Mesendoderm (in vitro differentiated cells): ENCODE measurements at regions not wholly inside any gene's neighbourhood (a gene's known extent, or its start where the extent isn't known, plus 50 kb on each side); places are given as distances from the start of the nearest gene placed in this dataset.

Experiments
- DNase-seq: peaks from one replicate; pipeline ENCODE4 v3.0.0; 2013
- H2AK5ac ChIP-seq: 2 replicates; pipeline ENCODE4 v1.6.1; 2013; ENCODE audit warnings: low read length, inconsistent platforms
- H2BK120ac ChIP-seq: 2 replicates; pipeline ENCODE4 v1.6.1; 2013; ENCODE audit warnings: low read depth, mild to moderate bottlenecking, low read length, moderate library complexity, mixed read lengths
- H2BK15ac ChIP-seq: replicated peaks from 2 replicates; pipeline ENCODE4 v1.6.1; 2013; ENCODE audit warnings: low read depth, mild to moderate bottlenecking, moderate library complexity
- H2BK5ac ChIP-seq: 2 replicates; pipeline ENCODE4 v1.6.1; 2013; ENCODE audit warnings: low read length, inconsistent platforms
- H3K18ac ChIP-seq: 2 replicates; pipeline ENCODE4 v1.6.1; 2013; ENCODE audit warnings: mild to moderate bottlenecking, low read length, mixed read lengths
- H3K23ac ChIP-seq: one replicate; pipeline ENCODE4 v1.6.1; 2013; ENCODE audit warnings: low read length
- H3K27ac ChIP-seq: 2 replicates; pipeline ENCODE4 v1.5.1; 2013; ENCODE audit warnings: low read depth, mild to moderate bottlenecking, inconsistent platforms, low read length, moderate library complexity
- H3K27me3 ChIP-seq: 2 replicates; pipeline ENCODE4 v1.6.1; 2013; ENCODE audit warnings: low read length, control low read depth, mild to moderate bottlenecking, inconsistent platforms; ENCODE audit not compliant: insufficient read depth, poor library complexity
- H3K36me3 ChIP-seq: 2 replicates; pipeline ENCODE4 v1.6.1; 2013; ENCODE audit warnings: low read length, inconsistent platforms; ENCODE audit not compliant: control insufficient read depth, insufficient read depth
- H3K4ac ChIP-seq: one replicate; pipeline ENCODE4 v1.6.1; 2013; ENCODE audit warnings: low read depth, mild to moderate bottlenecking, low read length, moderate library complexity
- H3K4me1 ChIP-seq: 2 replicates; pipeline ENCODE4 v1.6.1; 2013; ENCODE audit warnings: low read depth, low read length, inconsistent platforms; ENCODE audit not compliant: control insufficient read depth
- H3K4me2 ChIP-seq: 2 replicates; pipeline ENCODE4 v1.6.1; 2013; ENCODE audit warnings: low read length
- H3K4me3 ChIP-seq: 2 replicates; pipeline ENCODE4 v1.5.1; 2013; ENCODE audit warnings: mild to moderate bottlenecking, low read length
- H3K56ac ChIP-seq: one replicate; pipeline ENCODE4 v1.6.1; 2013; ENCODE audit warnings: low read length
- H3K79me1 ChIP-seq: 2 replicates; pipeline ENCODE4 v1.6.1; 2013; ENCODE audit warnings: low read length, inconsistent platforms
- H3K79me2 ChIP-seq: 2 replicates; pipeline ENCODE4 v1.6.1; 2013; ENCODE audit warnings: mild to moderate bottlenecking, low read length; ENCODE audit not compliant: control insufficient read depth, insufficient read depth
- H3K9ac ChIP-seq: 2 replicates; pipeline ENCODE4 v1.6.1; 2013; ENCODE audit warnings: low read length, inconsistent platforms
- H4K5ac ChIP-seq: one replicate; pipeline ENCODE4 v1.6.1; 2013; ENCODE audit warnings: low read length
- H4K8ac ChIP-seq: one replicate; pipeline ENCODE4 v1.6.1; 2013; ENCODE audit warnings: low read depth, mild to moderate bottlenecking, control low read depth, low read length, moderate library complexity
- WGBS: extraction: QIAGEN DNeasy Blood & Tissue Kit; methylation state at CpG from one replicate; pipeline ENCODE4 v1.1.7; 2013; ENCODE audit warnings: low lambda C conversion rate, missing lambda C conversion rate; ENCODE audit not compliant: insufficient coverage; ENCODE audit errors: extremely low coverage; 5-methylcytosine and 5-hydroxymethylcytosine counted together

GRCh38 chr4:132918096-132918495, 231.0 kb upstream of the PCDH10 start:
- no peak overlapping the region for H3K4me2 ChIP-seq
- H3K23ac ChIP-seq = no peak overlapping the region
- no peak overlapping the region for H3K9ac ChIP-seq
- H3K4ac ChIP-seq = no peak overlapping the region
- no peaks in the 10 kb centered on the region for H3K27me3 ChIP-seq
- H3K4me3 ChIP-seq = no peak overlapping the region
- no peak overlapping the region for H4K8ac ChIP-seq
- no peak overlapping the region for H4K5ac ChIP-seq
- H3K18ac ChIP-seq = no peak overlapping the region
- no peaks in the 10 kb centered on the region for H3K79me1 ChIP-seq
- no peaks in the 10 kb centered on the region for H3K4me1 ChIP-seq
- DNase-seq = no peak
- no peak overlapping the region for H2BK120ac ChIP-seq
- H2BK15ac ChIP-seq = no peak overlapping the region
- no peak overlapping the region for H3K27ac ChIP-seq
- no peak overlapping the region for H2BK5ac ChIP-seq
- no peak overlapping the region for H3K56ac ChIP-seq
- H3K36me3 ChIP-seq = no peaks in the 10 kb centered on the region
- no peak overlapping the region for H2AK5ac ChIP-seq
- no peaks in the 10 kb centered on the region for H3K79me2 ChIP-seq
- WGBS = no CpG with 5 or more reads among the region's 1 CpG

- Histone ChIP-seq H2BK5ac (no peak overlapping the region), H4K5ac (no peak overlapping the region), H3K36me3 (no peaks in the 10 kb centered on the region), H2BK15ac (no peak overlapping the region), H3K23ac (no peak overlapping the region), H3K27me3 (no peaks in the 10 kb centered on the region), H3K4me3 (no peak overlapping the region), H4K8ac (no peak overlapping the region), H3K79me2 (no peaks in the 10 kb centered on the region), H3K4ac (no peak overlapping the region), H2BK120ac (no peak overlapping the region), H2AK5ac (no peak overlapping the region), H3K4me1 (no peaks in the 10 kb centered on the region), H3K79me1 (no peaks in the 10 kb centered on the region), H3K18ac (no peak overlapping the region), H3K56ac (no peak overlapping the region), H3K4me2 (no peak overlapping the region), H3K27ac (no peak overlapping the region), H3K9ac (no peak overlapping the region)
- no peak for DNase-seq
- no CpG with 5 or more reads among the region's 3 CpGs for WGBS
Measured at GRCh38 chr4:132923516-132923915, 225.6 kb upstream of the PCDH10 start.

- H4K5ac ChIP-seq = no peak overlapping the region
- no peak overlapping the region for H2BK15ac ChIP-seq
- no CpG with 5 or more reads among the region's 2 CpGs for WGBS
- no peak overlapping the region for H3K9ac ChIP-seq
- H3K4me3 ChIP-seq = no peak overlapping the region
- no peak overlapping the region for H2BK120ac ChIP-seq
- no peak overlapping the region for H2AK5ac ChIP-seq
- no peak overlapping the region for H3K27ac ChIP-seq
- H3K36me3 ChIP-seq = no peaks in the 10 kb centered on the region
- H3K4me1 ChIP-seq = no peaks in the 10 kb centered on the region
- no peak overlapping the region for H2BK5ac ChIP-seq
- H3K4me2 ChIP-seq = no peak overlapping the region
- H3K18ac ChIP-seq = no peak overlapping the region
- H3K23ac ChIP-seq = no peak overlapping the region
- no peaks in the 10 kb centered on the region for H3K79me2 ChIP-seq
- no peak overlapping the region for H3K4ac ChIP-seq
- peak; percentile 28 for DNase-seq
- H3K79me1 ChIP-seq = no peaks in the 10 kb centered on the region
- H3K27me3 ChIP-seq = no peaks in the 10 kb centered on the region
- no peak overlapping the region for H4K8ac ChIP-seq
- no peak overlapping the region for H3K56ac ChIP-seq
Measured at GRCh38 chr4:132934911-132935310, 214.2 kb upstream of the PCDH10 start.

GRCh38 chr4:132955146-132955545, 193.9 kb upstream of the PCDH10 start:
- Histone ChIP-seq H4K8ac (no peak overlapping the region), H2BK120ac (no peak overlapping the region), H3K18ac (no peak overlapping the region), H3K4me2 (no peak overlapping the region), H4K5ac (no peak overlapping the region), H2AK5ac (no peak overlapping the region), H3K4me1 (no peaks in the 10 kb centered on the region), H3K56ac (no peak overlapping the region), H3K27ac (no peak overlapping the region), H3K36me3 (no peaks in the 10 kb centered on the region), H2BK5ac (no peak overlapping the region), H3K4ac (no peak overlapping the region), H3K4me3 (no peak overlapping the region), H3K79me2 (no peaks in the 10 kb centered on the region), H3K27me3 (no peaks in the 10 kb centered on the region), H3K9ac (no peak overlapping the region), H3K23ac (no peak overlapping the region), H3K79me1 (no peaks in the 10 kb centered on the region), H2BK15ac (no peak overlapping the region)
- no peak for DNase-seq

- H2BK15ac ChIP-seq = no peak overlapping the region
- H3K4me1 ChIP-seq = no peaks in the 10 kb centered on the region
- no peaks in the 10 kb centered on the region for H3K36me3 ChIP-seq
- no peak overlapping the region for H3K9ac ChIP-seq
- H3K79me2 ChIP-seq = no peaks in the 10 kb centered on the region
- H4K5ac ChIP-seq = no peak overlapping the region
- H2BK5ac ChIP-seq = no peak overlapping the region
- H3K18ac ChIP-seq = no peak overlapping the region
- H3K23ac ChIP-seq = no peak overlapping the region
- no peak overlapping the region for H3K4me3 ChIP-seq
- H3K4ac ChIP-seq = no peak overlapping the region
- H3K4me2 ChIP-seq = no peak overlapping the region
- no peak overlapping the region for H4K8ac ChIP-seq
- WGBS = no CpG with 5 or more reads among the region's 2 CpGs
- H3K56ac ChIP-seq = no peak overlapping the region
- DNase-seq = no peak
- H3K79me1 ChIP-seq = no peaks in the 10 kb centered on the region
- no peaks in the 10 kb centered on the region for H3K27me3 ChIP-seq
- no peak overlapping the region for H3K27ac ChIP-seq
- no peak overlapping the region for H2BK120ac ChIP-seq
- no peak overlapping the region for H2AK5ac ChIP-seq
Measured at GRCh38 chr4:132956962-132957361, 192.1 kb upstream of the PCDH10 start.

GRCh38 chr4:132958457-132959263, 190.4 kb upstream of the PCDH10 start:
- Histone ChIP-seq H4K8ac (no peak overlapping the region), H3K27ac (no peak overlapping the region), H3K27me3 (no peaks in the 10 kb centered on the region), H3K9ac (no peak overlapping the region), H2BK120ac (no peak overlapping the region), H2BK5ac (no peak overlapping the region), H3K79me1 (no peaks in the 10 kb centered on the region), H3K4me3 (no peak overlapping the region), H2BK15ac (no peak overlapping the region), H3K79me2 (no peaks in the 10 kb centered on the region), H3K36me3 (no peaks in the 10 kb centered on the region), H3K4me1 (no peaks in the 10 kb centered on the region), H3K4ac (no peak overlapping the region), H2AK5ac (no peak overlapping the region), H3K23ac (no peak overlapping the region), H3K56ac (no peak overlapping the region), H3K4me2 (no peak overlapping the region), H3K18ac (no peak overlapping the region), H4K5ac (no peak overlapping the region)
- WGBS = no CpG with 5 or more reads among the region's 8 CpGs
- DNase-seq = no peak
